Lung (tissue), 11 donors: ENCODE measurements at regions not wholly inside any gene's neighbourhood (a gene's known extent, or its start where the extent isn't known, plus 50 kb on each side); places are given as distances from the start of the nearest gene placed in this dataset.

Experiments used
- ATAC-seq: fragments of 200-7000 bp; cut with Tn5 transposase; one replicate; pipeline ENCODE4 v1.9.1; 2020; ENCODE audit warnings: moderate number of reproducible peaks; ENCODE audit not compliant: insufficient read depth, low FRiP score
- DNase-seq, 3 donors: peaks; one replicate each; pipeline ENCODE4 v3.0.0-alpha.2; 2013 to 2017
- H3K27ac ChIP-seq, 2 donors: one replicate each; pipeline ENCODE4 v1.5.1; 2013; ENCODE audit warnings: mild to moderate bottlenecking in 2 of 2, moderate library complexity in 2 of 2, control low read depth in 1 of 2, inconsistent platforms in 1 of 2, low read depth in 1 of 2, low read length in 1 of 2
- H3K27me3 ChIP-seq, 3 donors: one replicate each; pipeline ENCODE4 v1.5.1; 2013; ENCODE audit warnings: low read length in 2 of 3; ENCODE audit not compliant: control insufficient read depth in 3 of 3, insufficient read depth in 3 of 3
- H3K36me3 ChIP-seq, 4 donors: one replicate each; pipeline ENCODE4 v1.5.1; 2013; ENCODE audit warnings: low read length in 4 of 4, mild to moderate bottlenecking in 1 of 4, moderate library complexity in 1 of 4; ENCODE audit not compliant: control insufficient read depth in 4 of 4, insufficient read depth in 4 of 4
- H3K4me1 ChIP-seq, 5 donors: one replicate each; pipeline ENCODE4 v1.5.1; 2013; ENCODE audit warnings: low read length in 5 of 5, mild to moderate bottlenecking in 2 of 5, moderate library complexity in 1 of 5; ENCODE audit not compliant: control insufficient read depth in 5 of 5, insufficient read depth in 5 of 5
- H3K4me3 ChIP-seq: one replicate; pipeline ENCODE4 v1.5.1; 2013; ENCODE audit warnings: mild to moderate bottlenecking, control low read depth, moderate library complexity
- H3K9ac ChIP-seq, 2 donors: one replicate each; pipeline ENCODE4 v1.5.1; 2013; ENCODE audit warnings: low read length in 2 of 2, control low read depth in 1 of 2; ENCODE audit not compliant: insufficient read depth in 1 of 2
- H3K9me3 ChIP-seq, 4 donors: one replicate each; pipeline ENCODE4 v1.5.1; 2013; ENCODE audit warnings: low read length in 3 of 4, mild to moderate bottlenecking in 1 of 4, moderate library complexity in 1 of 4; ENCODE audit not compliant: control insufficient read depth in 4 of 4, insufficient read depth in 3 of 4
- WGBS, 2 donors: extraction: QIAGEN DNeasy Blood & Tissue Kit; methylation state at CpG; one replicate each; pipeline ENCODE4 v1.1.7; 2013; 5-methylcytosine and 5-hydroxymethylcytosine counted together
- TF ChIP-seq, protein P1 (sequence below): IDR thresholded peaks from 2 replicates; pipeline ENCODE4 v1.5.1; 2012; ENCODE audit warnings: mild to moderate bottlenecking; ENCODE audit errors: control extremely low read depth, extremely low read depth
- donor health status: control.
- donor health status: control.
- donor health status: Bipolar disorder and iron deficiency.
- donor health status: healthy.
- donor health status: DM: yes; HTN: yes; CAD: no.

DNA sequence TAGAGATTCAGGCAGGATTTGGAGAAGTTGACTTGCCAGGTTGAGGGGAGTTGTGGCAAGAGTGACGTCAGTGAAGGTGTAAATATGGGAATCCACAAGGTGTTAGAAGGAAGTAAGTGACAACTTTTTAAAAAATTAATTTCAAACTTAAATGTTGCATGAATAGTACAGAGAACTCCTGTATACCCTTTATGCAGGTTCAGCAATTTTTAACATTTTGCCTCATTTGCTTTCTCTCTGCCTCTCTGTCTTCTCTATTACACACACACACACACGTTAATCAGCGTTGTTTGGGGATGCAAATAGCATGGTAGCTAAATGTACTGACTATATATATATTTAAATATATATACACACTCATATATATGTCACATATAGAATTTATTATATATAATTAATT, 273.7 kb downstream of the SMARCA1 start:
- Histone ChIP-seq H3K27me3 (no peaks in the 10 kb centered on the region), H3K27ac (no peak overlapping the region), H3K36me3 (no peaks in the 10 kb centered on the region), H3K4me1 (no peaks in the 10 kb centered on the region), H3K9me3 (no peaks in the 10 kb centered on the region), H3K9ac (no peak overlapping the region), H3K4me3 (no peak overlapping the region)
- ATAC-seq (no peak), DNase-seq (no peak)
- TF ChIP-seq, protein P1, sequence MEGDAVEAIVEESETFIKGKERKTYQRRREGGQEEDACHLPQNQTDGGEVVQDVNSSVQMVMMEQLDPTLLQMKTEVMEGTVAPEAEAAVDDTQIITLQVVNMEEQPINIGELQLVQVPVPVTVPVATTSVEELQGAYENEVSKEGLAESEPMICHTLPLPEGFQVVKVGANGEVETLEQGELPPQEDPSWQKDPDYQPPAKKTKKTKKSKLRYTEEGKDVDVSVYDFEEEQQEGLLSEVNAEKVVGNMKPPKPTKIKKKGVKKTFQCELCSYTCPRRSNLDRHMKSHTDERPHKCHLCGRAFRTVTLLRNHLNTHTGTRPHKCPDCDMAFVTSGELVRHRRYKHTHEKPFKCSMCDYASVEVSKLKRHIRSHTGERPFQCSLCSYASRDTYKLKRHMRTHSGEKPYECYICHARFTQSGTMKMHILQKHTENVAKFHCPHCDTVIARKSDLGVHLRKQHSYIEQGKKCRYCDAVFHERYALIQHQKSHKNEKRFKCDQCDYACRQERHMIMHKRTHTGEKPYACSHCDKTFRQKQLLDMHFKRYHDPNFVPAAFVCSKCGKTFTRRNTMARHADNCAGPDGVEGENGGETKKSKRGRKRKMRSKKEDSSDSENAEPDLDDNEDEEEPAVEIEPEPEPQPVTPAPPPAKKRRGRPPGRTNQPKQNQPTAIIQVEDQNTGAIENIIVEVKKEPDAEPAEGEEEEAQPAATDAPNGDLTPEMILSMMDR: no peak
- 48 to 64% methylated on average over 3 of the region's 3 CpGs for WGBS, 2 donors

DNA sequence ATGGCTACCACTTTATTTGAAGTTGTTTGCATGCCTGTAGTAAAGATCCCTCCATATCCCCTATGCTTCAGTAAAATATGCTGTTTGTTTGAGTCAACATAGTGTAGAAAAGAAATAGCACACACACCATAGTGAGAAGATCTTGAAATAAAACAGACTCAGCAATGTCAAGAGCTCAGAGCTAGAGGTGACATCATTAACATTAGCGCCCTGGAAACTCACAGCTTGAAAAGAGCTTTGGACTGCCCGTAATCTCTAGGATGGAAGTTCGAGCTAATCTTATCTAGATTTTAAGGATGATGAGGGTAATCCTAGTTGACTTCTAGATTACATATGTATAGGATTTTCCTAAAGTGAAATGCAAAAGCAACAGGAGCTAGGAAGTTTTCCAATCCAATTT, 275.6 kb downstream of the SMARCA1 start:
- H3K27ac ChIP-seq: no peak overlapping the region
- no peak for ATAC-seq
- WGBS, 2 donors: 71 to 84% methylated on average over 3 of the region's 3 CpGs

DNA sequence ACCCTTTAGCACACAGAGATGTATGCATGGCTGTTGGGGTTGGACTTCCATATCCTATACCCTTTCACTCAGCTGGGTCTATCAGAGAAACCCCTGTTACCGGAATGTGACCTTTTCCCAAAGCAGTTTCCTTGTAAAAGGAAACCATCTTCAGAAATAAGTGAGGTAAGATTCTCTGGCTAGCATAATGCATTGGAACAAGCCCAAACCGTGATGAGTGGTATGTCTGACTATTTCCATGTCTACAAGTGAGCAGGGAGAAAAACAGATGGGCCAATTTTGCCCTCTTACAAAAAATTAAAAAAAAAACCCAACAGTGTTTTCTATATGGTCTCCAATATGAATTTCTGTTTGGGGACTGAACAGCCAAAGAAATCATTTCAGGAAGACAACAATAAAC, 283.9 kb downstream of the SMARCA1 start:
- 68 to 84% methylated on average over 2 of the region's 2 CpGs for WGBS, 2 donors
- no peak for ATAC-seq
- DNase-seq: no peak
- H3K27me3 ChIP-seq: no peaks in the 10 kb centered on the region
- no peak overlapping the region for H3K9ac ChIP-seq
- no peak overlapping the region for H3K27ac ChIP-seq
- no peaks in the 10 kb centered on the region for H3K9me3 ChIP-seq
- no peaks in the 10 kb centered on the region for H3K36me3 ChIP-seq
- H3K4me3 ChIP-seq: no peak overlapping the region
- no peaks in the 10 kb centered on the region for H3K4me1 ChIP-seq
- TF ChIP-seq, protein P1: no peak

More for the DNA sequence above, 275.6 kb downstream of the SMARCA1 start:
- no peaks in the 10 kb centered on the region for H3K9me3 ChIP-seq
- TF ChIP-seq, protein P1: no peak
- H3K9ac ChIP-seq: no peak overlapping the region
- no peaks in the 10 kb centered on the region for H3K4me1 ChIP-seq
- no peak for DNase-seq
- no peaks in the 10 kb centered on the region for H3K36me3 ChIP-seq
- H3K27me3 ChIP-seq: no peaks in the 10 kb centered on the region
- H3K4me3 ChIP-seq: no peak overlapping the region

DNA sequence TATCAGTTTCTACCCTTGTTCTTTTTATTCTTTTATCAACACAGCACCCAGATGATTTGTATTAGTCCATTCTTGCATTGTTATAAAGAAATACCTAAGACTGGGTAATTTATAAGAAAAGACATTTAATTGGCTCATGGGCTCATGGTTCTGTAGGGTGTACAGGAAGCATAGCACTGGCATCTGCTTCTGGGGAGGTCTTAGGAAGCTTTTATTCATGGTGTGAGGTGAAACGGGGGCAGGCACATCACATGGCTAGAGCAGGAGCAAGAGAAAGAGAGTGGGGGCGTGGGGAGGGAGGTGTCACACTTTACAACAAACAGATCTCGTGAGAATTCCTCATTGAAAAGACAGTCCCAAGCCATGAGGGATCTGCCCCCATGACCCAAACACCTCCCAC, 285.3 kb downstream of the SMARCA1 start:
- Histone ChIP-seq H3K9me3 (no peaks in the 10 kb centered on the region), H3K4me3 (no peak overlapping the region), H3K27ac (no peak overlapping the region), H3K9ac (no peak overlapping the region), H3K4me1 (no peaks in the 10 kb centered on the region), H3K27me3 (no peaks in the 10 kb centered on the region), H3K36me3 (no peaks in the 10 kb centered on the region)
- DNase-seq: no peak
- TF ChIP-seq, protein P1: no peak
- ATAC-seq: no peak
- WGBS, 2 donors: 52 to 100% methylated on average over 2 to 3 of the region's 3 CpGs
